WERI-Rb-1 (cell line): ENCODE measurements at regions not wholly inside any gene's neighbourhood (a gene's known extent, or its start where the extent isn't known, plus 50 kb on each side); places are given as distances from the start of the nearest gene placed in this dataset.

Experiments
- DNase-seq: peaks from one replicate; pipeline ENCODE4 v3.0.0-alpha.2; 2020
- H3K27ac ChIP-seq: fragments of 250-450 bp; sonication (Bioruptor Pico); 2 replicates; pipeline ENCODE4 v1.5.1; 2020; ENCODE audit warnings: mild to moderate bottlenecking, moderate library complexity
- H3K27me3 ChIP-seq: fragments of 250-450 bp; sonication (Bioruptor Pico); 2 replicates; pipeline ENCODE4 v1.5.1; 2021; ENCODE audit warnings: mild to moderate bottlenecking, low read depth, moderate library complexity; ENCODE audit not compliant: insufficient read depth, severe bottlenecking
- H3K36me3 ChIP-seq: fragments of 250-450 bp; sonication (Bioruptor Pico); 2 replicates; pipeline ENCODE4 v1.5.1; 2020; ENCODE audit warnings: mild to moderate bottlenecking, moderate library complexity
- H3K4me3 ChIP-seq: 2 replicates; pipeline ENCODE4 v1.5.1; 2011; ENCODE audit warnings: low read depth, mild to moderate bottlenecking, control low read depth, low read length
- H3K9me3 ChIP-seq: fragments of 250-450 bp; sonication (Bioruptor Pico); 2 replicates; pipeline ENCODE4 v1.5.1; 2021; ENCODE audit warnings: mild to moderate bottlenecking, moderate library complexity; ENCODE audit not compliant: severe bottlenecking
- TF ChIP-seq, protein P1 (sequence below): IDR thresholded peaks from 2 replicates; pipeline ENCODE4 v1.5.1; 2011; ENCODE audit warnings: low read depth, mild to moderate bottlenecking, control low read depth, inconsistent platforms, low read length

- TF ChIP-seq, protein P1, sequence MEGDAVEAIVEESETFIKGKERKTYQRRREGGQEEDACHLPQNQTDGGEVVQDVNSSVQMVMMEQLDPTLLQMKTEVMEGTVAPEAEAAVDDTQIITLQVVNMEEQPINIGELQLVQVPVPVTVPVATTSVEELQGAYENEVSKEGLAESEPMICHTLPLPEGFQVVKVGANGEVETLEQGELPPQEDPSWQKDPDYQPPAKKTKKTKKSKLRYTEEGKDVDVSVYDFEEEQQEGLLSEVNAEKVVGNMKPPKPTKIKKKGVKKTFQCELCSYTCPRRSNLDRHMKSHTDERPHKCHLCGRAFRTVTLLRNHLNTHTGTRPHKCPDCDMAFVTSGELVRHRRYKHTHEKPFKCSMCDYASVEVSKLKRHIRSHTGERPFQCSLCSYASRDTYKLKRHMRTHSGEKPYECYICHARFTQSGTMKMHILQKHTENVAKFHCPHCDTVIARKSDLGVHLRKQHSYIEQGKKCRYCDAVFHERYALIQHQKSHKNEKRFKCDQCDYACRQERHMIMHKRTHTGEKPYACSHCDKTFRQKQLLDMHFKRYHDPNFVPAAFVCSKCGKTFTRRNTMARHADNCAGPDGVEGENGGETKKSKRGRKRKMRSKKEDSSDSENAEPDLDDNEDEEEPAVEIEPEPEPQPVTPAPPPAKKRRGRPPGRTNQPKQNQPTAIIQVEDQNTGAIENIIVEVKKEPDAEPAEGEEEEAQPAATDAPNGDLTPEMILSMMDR: no peak
- DNase-seq: no peak
- H3K36me3 ChIP-seq: no peaks in the 10 kb centered on the region
- H3K27me3 ChIP-seq: no peaks in the 10 kb centered on the region
- H3K27ac ChIP-seq: no peak overlapping the region
- H3K9me3 ChIP-seq: no peaks in the 10 kb centered on the region
- H3K4me3 ChIP-seq: no peak overlapping the region
Observed at GRCh38 chr6:93940381-93940780, 521.0 kb upstream of the EPHA7 start.

- H3K9me3 ChIP-seq: no peaks in the 10 kb centered on the region
- no peak for DNase-seq
- TF ChIP-seq, protein P1: no peak
- H3K27me3 ChIP-seq: no peaks in the 10 kb centered on the region
- H3K27ac ChIP-seq: no peak overlapping the region
- H3K4me3 ChIP-seq: no peak overlapping the region
- no peaks in the 10 kb centered on the region for H3K36me3 ChIP-seq
Observed at GRCh38 chr6:93932175-93932574, 512.8 kb upstream of the EPHA7 start.

- H3K27me3 ChIP-seq: no peaks in the 10 kb centered on the region
- H3K4me3 ChIP-seq: no peak overlapping the region
- no peaks in the 10 kb centered on the region for H3K9me3 ChIP-seq
- H3K36me3 ChIP-seq: no peaks in the 10 kb centered on the region
- TF ChIP-seq, protein P1: no peak
- no peak for DNase-seq
- no peak overlapping the region for H3K27ac ChIP-seq
Observed at GRCh38 chr6:93927731-93928130, 508.4 kb upstream of the EPHA7 start.

DNA sequence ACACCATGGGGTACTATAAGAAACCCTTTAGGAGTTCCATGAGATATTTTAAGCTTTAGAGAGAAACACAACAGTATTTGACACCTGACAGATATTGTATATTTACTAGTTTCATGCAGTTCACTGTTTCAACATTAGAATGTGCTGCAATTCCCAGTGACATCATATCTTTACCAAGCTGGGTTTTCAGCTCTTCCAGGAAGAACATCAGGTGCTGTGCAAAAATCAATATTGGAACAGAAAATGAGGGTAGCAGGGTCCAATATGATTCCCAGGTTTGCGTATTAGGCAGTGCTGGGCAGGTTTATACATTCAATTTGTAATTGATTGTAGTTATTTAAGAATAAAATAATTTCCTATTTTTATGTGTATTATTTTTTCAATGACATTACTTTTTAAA, 500.0 kb upstream of the EPHA7 start:
- no peak for DNase-seq

DNA sequence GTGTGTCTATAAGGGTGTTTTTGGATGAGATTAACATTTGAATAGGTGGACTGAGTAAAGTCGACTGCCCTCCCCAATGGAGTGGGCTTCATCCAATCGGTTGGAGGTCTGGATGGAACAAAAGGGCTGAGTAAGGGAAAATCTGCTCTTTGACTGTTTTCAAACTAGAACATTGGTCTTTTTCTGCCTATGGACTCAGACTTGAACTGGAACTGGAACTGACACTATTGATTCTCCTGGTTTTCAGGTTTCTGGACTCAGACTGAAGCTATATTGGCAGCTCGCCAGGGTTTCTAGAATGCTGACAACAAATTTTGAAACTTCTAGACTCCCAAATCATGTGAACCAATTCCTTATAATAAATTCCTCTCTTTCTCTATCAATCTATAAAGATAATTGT, 498.9 kb upstream of the EPHA7 start:
- no peak overlapping the region for H3K4me3 ChIP-seq
- no peaks in the 10 kb centered on the region for H3K36me3 ChIP-seq
- H3K9me3 ChIP-seq: no peaks in the 10 kb centered on the region
- no peak for DNase-seq
- TF ChIP-seq, protein P1: no peak
- H3K27me3 ChIP-seq: no peaks in the 10 kb centered on the region
- no peak overlapping the region for H3K27ac ChIP-seq

More for the DNA sequence above, 500.0 kb upstream of the EPHA7 start:
- TF ChIP-seq, protein P1: no peak
- Histone ChIP-seq H3K9me3 (no peaks in the 10 kb centered on the region), H3K27me3 (no peaks in the 10 kb centered on the region), H3K4me3 (no peak overlapping the region), H3K36me3 (no peaks in the 10 kb centered on the region), H3K27ac (no peak overlapping the region)

DNA sequence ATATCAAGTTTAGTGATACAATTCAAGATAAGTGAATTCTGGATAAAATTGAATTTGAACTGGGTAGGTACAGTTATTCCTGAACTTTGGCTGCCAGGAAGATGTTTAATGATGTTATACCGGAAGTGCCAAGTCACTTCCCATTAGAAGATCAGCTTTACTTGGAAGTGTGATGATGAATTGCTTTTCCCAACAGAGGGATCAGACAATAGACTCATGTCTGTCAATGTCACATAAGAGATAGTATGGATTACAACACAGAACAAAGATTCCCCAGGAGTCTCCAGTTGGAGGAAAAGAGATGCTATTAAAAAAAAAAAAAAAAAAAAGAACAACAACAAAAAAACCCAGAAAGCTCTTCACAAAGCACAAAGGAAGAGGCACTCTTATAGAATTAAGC, 497.9 kb upstream of the EPHA7 start:
- Histone ChIP-seq H3K9me3 (no peaks in the 10 kb centered on the region), H3K4me3 (no peak overlapping the region), H3K27ac (no peak overlapping the region), H3K36me3 (no peaks in the 10 kb centered on the region), H3K27me3 (no peaks in the 10 kb centered on the region)
- TF ChIP-seq, protein P1: no peak
- no peak for DNase-seq
